Activated CD8-positive, alpha-beta T cell treated with anti-CD3 and anti-CD28 coated beads, Interleukin-2, amount 10 ng/mL, durations not matched to agents 7 days and 5 days (primary cell): ENCODE measurements at regions not wholly inside any gene's neighbourhood (a gene's known extent, or its start where the extent isn't known, plus 50 kb on each side); places are given as distances from the start of the nearest gene placed in this dataset.

Source experiments
- ATAC-seq: fragments of 150-1000 bp; cut with Tn5 transposase; one replicate; pipeline ENCODE4 v1.10.0; 2021; ENCODE audit warnings: moderate library complexity
- CTCF ChIA-PET: fragments of 350-600 bp; sonication (Branson Sonifier 250); formaldehyde crosslinking; loops from one replicate; lab custom pipeline; 2021; ENCODE audit warnings: antibody characterized with exemption; lab: Charles Lee
- POLR2A ChIA-PET: fragments of 350-600 bp; sonication (Branson Sonifier 250); formaldehyde crosslinking; loops from one replicate; lab custom pipeline; 2021; ENCODE audit warnings: antibody characterized with exemption; lab: Charles Lee
- DNase-seq: peaks from one replicate; pipeline ENCODE4 v3.0.0-alpha.2; 2020
- H3K27ac Mint-ChIP-seq: one replicate; pipeline ENCODE4 v1.8.0; 2021; ENCODE audit warnings: mild to moderate bottlenecking, mixed read lengths
- H3K27me3 Mint-ChIP-seq: one replicate; pipeline ENCODE4 v1.8.0; 2021; ENCODE audit warnings: low read depth, mixed read lengths
- H3K36me3 Mint-ChIP-seq: one replicate; pipeline ENCODE4 v1.8.0; 2021; ENCODE audit warnings: low read depth, mixed read lengths
- H3K4me1 Mint-ChIP-seq: one replicate; pipeline ENCODE4 v1.8.0; 2021; ENCODE audit warnings: low read depth, mixed read lengths
- H3K4me3 Mint-ChIP-seq: one replicate; pipeline ENCODE4 v1.8.0; 2021; ENCODE audit warnings: mild to moderate bottlenecking, mixed read lengths
- H3K9me3 Mint-ChIP-seq: one replicate; pipeline ENCODE4 v1.8.0; 2022; ENCODE audit warnings: mixed read lengths; ENCODE audit not compliant: insufficient read depth

- Mint-ChIP-seq H3K27me3 (no peaks in the 10 kb centered on the region), H3K9me3 (no peaks in the 10 kb centered on the region), H3K4me3 (no peak overlapping the region), H3K27ac (no peak overlapping the region), H3K4me1 (no peaks in the 10 kb centered on the region), H3K36me3 (no peaks in the 10 kb centered on the region)
- CTCF ChIA-PET, result no interaction called here
- POLR2A ChIA-PET, result no interaction called here
- no peak for DNase-seq
- ATAC-seq, result no peak
Observed at GRCh38 chr9:31104249-31104648, 1280.2 kb upstream of the ACO1 start.

- Mint-ChIP-seq H3K9me3 (no peaks in the 10 kb centered on the region), H3K27ac (no peak overlapping the region), H3K36me3 (no peaks in the 10 kb centered on the region), H3K27me3 (peaks cover 2% of the 10 kb centered on the region), H3K4me3 (no peak overlapping the region), H3K4me1 (no peaks in the 10 kb centered on the region)
- DNase-seq, result no peak
- ChIA-PET POLR2A (no interaction called here), CTCF (no interaction called here)
- ATAC-seq, result no peak
Observed at GRCh38 chr9:31112491-31112890, 1272.0 kb upstream of the ACO1 start.

GRCh38 chr9:31114346-31114745 is 1270.1 kb upstream of the ACO1 start:
- H3K4me1 Mint-ChIP-seq, result no peaks in the 10 kb centered on the region

GRCh38 chr9:31119890-31120454 is 1264.5 kb upstream of the ACO1 start:
- Mint-ChIP-seq H3K36me3 (no peaks in the 10 kb centered on the region), H3K27me3 (no peaks in the 10 kb centered on the region), H3K27ac (no peak overlapping the region), H3K4me1 (no peaks in the 10 kb centered on the region), H3K4me3 (no peak overlapping the region), H3K9me3 (no peaks in the 10 kb centered on the region)
- DNase-seq, result peak; percentile 25
- ChIA-PET POLR2A (no interaction called here), CTCF (interaction anchor here (1.0 to 2.1 kb wide), 3 partner anchors 12 to 869 kb away, joined by 3 to 6 read pairs (median 3); no protein-coding TSS in a partner anchor)
- no peak for ATAC-seq

More at GRCh38 chr9:31114346-31114745, 1270.1 kb upstream of the ACO1 start:
- H3K27ac Mint-ChIP-seq, result no peak overlapping the region
- H3K4me3 Mint-ChIP-seq, result no peak overlapping the region
- H3K9me3 Mint-ChIP-seq, result no peaks in the 10 kb centered on the region
- ATAC-seq, result no peak
- no peaks in the 10 kb centered on the region for H3K36me3 Mint-ChIP-seq
- DNase-seq, result no peak
- peaks cover 2% of the 10 kb centered on the region for H3K27me3 Mint-ChIP-seq
- POLR2A ChIA-PET, result no interaction called here
- CTCF ChIA-PET, result no interaction called here

DNA sequence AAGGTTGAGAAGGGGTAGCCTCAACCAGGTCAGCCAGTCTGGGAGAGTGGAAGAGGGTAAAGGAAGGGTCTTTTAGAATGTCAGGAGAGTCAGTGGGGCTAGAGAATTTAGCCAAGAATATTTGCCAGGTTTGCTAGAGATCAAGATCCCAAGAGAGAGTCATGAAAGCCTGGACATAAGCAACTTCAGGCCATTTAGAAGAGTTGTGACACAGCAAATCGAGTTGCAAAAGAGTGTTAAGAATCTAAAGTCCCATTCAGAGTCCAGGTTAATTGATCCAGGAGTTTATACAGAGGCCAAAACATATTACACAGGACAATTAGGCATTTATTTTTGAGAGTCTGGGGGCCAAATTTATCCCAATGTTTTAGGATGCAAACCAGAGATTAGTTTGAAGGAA is 1260.1 kb upstream of the ACO1 start:
- no peak overlapping the region for H3K27ac Mint-ChIP-seq
- CTCF ChIA-PET, result no interaction called here
- H3K4me1 Mint-ChIP-seq, result no peaks in the 10 kb centered on the region

GRCh38 chr9:31135567-31135966 is 1248.9 kb upstream of the ACO1 start:
- Mint-ChIP-seq H3K27me3 (no peaks in the 10 kb centered on the region), H3K9me3 (no peaks in the 10 kb centered on the region), H3K27ac (no peak overlapping the region), H3K4me1 (no peaks in the 10 kb centered on the region), H3K4me3 (no peak overlapping the region), H3K36me3 (no peaks in the 10 kb centered on the region)
- CTCF ChIA-PET, result no interaction called here
- POLR2A ChIA-PET, result no interaction called here
- no peak for ATAC-seq
- no peak for DNase-seq

More for the DNA sequence above, 1260.1 kb upstream of the ACO1 start:
- Mint-ChIP-seq H3K27me3 (no peaks in the 10 kb centered on the region), H3K9me3 (no peaks in the 10 kb centered on the region), H3K36me3 (no peaks in the 10 kb centered on the region), H3K4me3 (no peak overlapping the region)
- ATAC-seq, result no peak
- DNase-seq, result no peak
- POLR2A ChIA-PET, result no interaction called here

GRCh38 chr9:31136524-31136923 is 1247.9 kb upstream of the ACO1 start:
- DNase-seq, result no peak
- no peak for ATAC-seq
- ChIA-PET CTCF (no interaction called here), POLR2A (no interaction called here)
- Mint-ChIP-seq H3K9me3 (no peaks in the 10 kb centered on the region), H3K4me1 (no peaks in the 10 kb centered on the region), H3K36me3 (no peaks in the 10 kb centered on the region), H3K27ac (no peak overlapping the region), H3K27me3 (no peaks in the 10 kb centered on the region), H3K4me3 (no peak overlapping the region)

GRCh38 chr9:31137176-31138160 is 1247.0 kb upstream of the ACO1 start:
- DNase-seq, result no peak
- Mint-ChIP-seq H3K27me3 (no peaks in the 10 kb centered on the region), H3K4me1 (no peaks in the 10 kb centered on the region), H3K36me3 (no peaks in the 10 kb centered on the region), H3K9me3 (no peaks in the 10 kb centered on the region), H3K27ac (no peak overlapping the region), H3K4me3 (no peak overlapping the region)
- CTCF ChIA-PET, result no interaction called here
- POLR2A ChIA-PET, result no interaction called here
- ATAC-seq, result no peak

DNA sequence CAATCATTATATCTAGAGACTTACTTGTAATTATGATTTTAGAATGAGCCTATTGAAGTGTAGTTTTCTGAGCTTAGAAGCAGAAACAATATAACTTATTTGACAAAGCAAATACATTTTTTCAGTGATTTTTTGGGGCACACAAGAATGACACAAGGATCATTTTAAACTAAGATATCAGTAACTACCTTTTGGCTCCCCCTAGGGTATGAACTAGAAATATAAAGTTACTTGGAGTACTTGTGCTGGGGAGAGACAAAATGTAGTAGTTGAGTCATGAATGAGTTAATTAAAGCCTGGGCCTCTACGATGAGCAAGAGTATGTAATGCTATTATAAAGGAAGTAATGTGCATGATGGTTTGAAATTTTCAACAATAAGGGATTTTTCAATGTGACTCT is 1244.1 kb upstream of the ACO1 start:
- ChIA-PET POLR2A (no interaction called here), CTCF (no interaction called here)
- DNase-seq, result no peak
- Mint-ChIP-seq H3K9me3 (no peaks in the 10 kb centered on the region), H3K4me1 (no peaks in the 10 kb centered on the region), H3K4me3 (no peak overlapping the region), H3K27me3 (no peaks in the 10 kb centered on the region), H3K36me3 (no peaks in the 10 kb centered on the region), H3K27ac (no peak overlapping the region)
- no peak for ATAC-seq

- Mint-ChIP-seq H3K36me3 (no peaks in the 10 kb centered on the region), H3K9me3 (no peaks in the 10 kb centered on the region), H3K4me1 (no peaks in the 10 kb centered on the region), H3K4me3 (no peak overlapping the region), H3K27ac (no peak overlapping the region), H3K27me3 (no peaks in the 10 kb centered on the region)
- no peak for ATAC-seq
- CTCF ChIA-PET, result no interaction called here
- POLR2A ChIA-PET, result no interaction called here
- no peak for DNase-seq
Observed at GRCh38 chr9:31142456-31142855, 1242.0 kb upstream of the ACO1 start.

- Mint-ChIP-seq H3K36me3 (no peaks in the 10 kb centered on the region), H3K9me3 (no peaks in the 10 kb centered on the region), H3K27ac (no peak overlapping the region), H3K4me1 (no peaks in the 10 kb centered on the region), H3K27me3 (no peaks in the 10 kb centered on the region), H3K4me3 (no peak overlapping the region)
- ATAC-seq (no peak), DNase-seq (no peak)
- ChIA-PET CTCF (no interaction called here), POLR2A (no interaction called here)
Observed at GRCh38 chr9:31144614-31145013, 1239.8 kb upstream of the ACO1 start.

- Mint-ChIP-seq H3K4me3 (no peak overlapping the region), H3K27me3 (no peaks in the 10 kb centered on the region), H3K9me3 (no peaks in the 10 kb centered on the region), H3K27ac (no peak overlapping the region), H3K4me1 (no peaks in the 10 kb centered on the region), H3K36me3 (no peaks in the 10 kb centered on the region)
- ATAC-seq (no peak), DNase-seq (no peak)
- ChIA-PET CTCF (no interaction called here), POLR2A (no interaction called here)
Observed at GRCh38 chr9:31146485-31147166, 1237.8 kb upstream of the ACO1 start.
